Peyer's patch (tissue), 4 donors: ENCODE measurements at regions not wholly inside any gene's neighbourhood (a gene's known extent, or its start where the extent isn't known, plus 50 kb on each side); places are given as distances from the start of the nearest gene placed in this dataset.

Experiments
- DNase-seq, 3 donors: peaks; one replicate each; pipeline ENCODE4 v3.0.0-alpha.2; 2017 to 2019
- H3K27ac ChIP-seq, 4 donors: fragments of 200-600 bp; sonication (generic); one replicate each; pipeline ENCODE4 v1.5.1; 2016 to 2019
- H3K27me3 ChIP-seq, 2 donors: fragments of 200-600 bp; sonication (generic); one replicate each; pipeline ENCODE4 v1.5.1; 2019
- H3K36me3 ChIP-seq, 3 donors: fragments of 200-600 bp; sonication (generic); one replicate each; pipeline ENCODE4 v1.5.1; 2016 to 2019
- H3K4me1 ChIP-seq, 4 donors: fragments of 200-600 bp; sonication (generic); one replicate each; pipeline ENCODE4 v1.5.1; 2016 to 2019
- H3K4me3 ChIP-seq, 4 donors: fragments of 200-600 bp; sonication (generic); 1 replicate in 3 of 4; 2 replicates in 1 of 4; pipeline ENCODE4 v1.5.1; 2016 to 2019; ENCODE audit warnings: mild to moderate bottlenecking in 1 of 4
- H3K9me3 ChIP-seq, 4 donors: fragments of 200-600 bp; sonication (generic); one replicate each; pipeline ENCODE4 v1.5.1; 2016 to 2019; ENCODE audit warnings: mild to moderate bottlenecking in 1 of 4
- POLR2A ChIP-seq, 2 donors: fragments of 450-650 bp; IDR thresholded peaks; one replicate each; pipeline ENCODE4 v1.5.1; 2017; ENCODE audit warnings: antibody characterized with exemption in 2 of 2, mild to moderate bottlenecking in 2 of 2, moderate library complexity in 2 of 2
- TF ChIP-seq, protein P1 (sequence below), 6 experiments: fragments of 450-650 bp in 4 of 6; fragments of 200-600 bp in 2 of 6; sonication (generic) in 1 of 6; IDR thresholded peaks; one replicate each; pipeline ENCODE4 v1.5.1; 2017 to 2019; ENCODE audit warnings: antibody characterized with exemption in 6 of 6, mild to moderate bottlenecking in 3 of 6, moderate library complexity in 1 of 6

DNA sequence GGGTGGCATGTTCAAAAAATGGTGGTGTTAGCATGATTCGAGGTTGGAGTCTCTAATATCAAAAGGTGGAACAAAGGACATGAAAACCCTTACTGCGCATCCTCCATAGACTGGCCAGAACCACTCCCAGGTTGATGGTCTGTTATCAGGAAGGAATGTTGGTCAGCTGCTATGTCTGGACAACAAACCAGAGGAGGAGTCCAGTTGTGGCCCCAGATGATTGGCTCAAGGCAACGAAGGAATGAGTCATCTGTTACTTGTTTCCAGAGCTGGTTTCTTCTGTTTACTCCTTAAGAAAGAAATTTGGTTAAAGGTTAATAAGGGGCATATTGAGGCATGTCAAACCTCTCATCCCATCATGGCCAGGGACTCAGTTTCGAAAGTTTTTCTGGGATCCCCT lies 56.8 kb upstream of the GRIA4 start:
- no peaks in the 10 kb centered on the region for H3K27me3 ChIP-seq
- TF ChIP-seq POLR2A (IDR thresholded peaks at IDR 0.05) = no peak
- TF ChIP-seq, protein P1, sequence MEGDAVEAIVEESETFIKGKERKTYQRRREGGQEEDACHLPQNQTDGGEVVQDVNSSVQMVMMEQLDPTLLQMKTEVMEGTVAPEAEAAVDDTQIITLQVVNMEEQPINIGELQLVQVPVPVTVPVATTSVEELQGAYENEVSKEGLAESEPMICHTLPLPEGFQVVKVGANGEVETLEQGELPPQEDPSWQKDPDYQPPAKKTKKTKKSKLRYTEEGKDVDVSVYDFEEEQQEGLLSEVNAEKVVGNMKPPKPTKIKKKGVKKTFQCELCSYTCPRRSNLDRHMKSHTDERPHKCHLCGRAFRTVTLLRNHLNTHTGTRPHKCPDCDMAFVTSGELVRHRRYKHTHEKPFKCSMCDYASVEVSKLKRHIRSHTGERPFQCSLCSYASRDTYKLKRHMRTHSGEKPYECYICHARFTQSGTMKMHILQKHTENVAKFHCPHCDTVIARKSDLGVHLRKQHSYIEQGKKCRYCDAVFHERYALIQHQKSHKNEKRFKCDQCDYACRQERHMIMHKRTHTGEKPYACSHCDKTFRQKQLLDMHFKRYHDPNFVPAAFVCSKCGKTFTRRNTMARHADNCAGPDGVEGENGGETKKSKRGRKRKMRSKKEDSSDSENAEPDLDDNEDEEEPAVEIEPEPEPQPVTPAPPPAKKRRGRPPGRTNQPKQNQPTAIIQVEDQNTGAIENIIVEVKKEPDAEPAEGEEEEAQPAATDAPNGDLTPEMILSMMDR (IDR thresholded peaks at IDR 0.05) = no peak

DNA sequence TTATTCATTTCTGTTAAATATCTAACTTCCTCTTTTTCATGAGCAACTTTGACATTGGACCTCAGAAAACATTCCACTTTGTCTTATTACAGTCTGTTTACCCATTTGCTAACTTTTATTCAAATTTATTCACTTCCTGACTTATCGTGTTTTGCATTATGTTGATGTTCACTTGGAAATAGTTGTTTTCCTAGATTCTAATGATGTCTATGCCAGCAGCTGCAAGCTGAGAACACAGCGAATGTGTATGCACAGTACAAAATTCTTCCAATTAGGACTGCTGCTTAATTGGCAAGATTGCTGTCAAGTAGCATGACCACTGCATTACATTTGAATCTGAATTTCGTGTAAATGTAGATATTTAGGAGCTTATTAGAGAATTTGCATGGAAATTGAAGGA lies 61.5 kb upstream of the GRIA4 start:
- Histone ChIP-seq H3K9me3 (no peaks in the 10 kb centered on the region), H3K36me3 (no peaks in the 10 kb centered on the region), H3K4me3 (no peak overlapping the region), H3K27ac (no peak overlapping the region), H3K27me3 (peaks cover 0 to 7% of the 10 kb centered on the region in 2 donors), H3K4me1 (no peaks in the 10 kb centered on the region)
- no peak for TF ChIP-seq POLR2A (IDR thresholded peaks at IDR 0.05)
- TF ChIP-seq, protein P1 (IDR thresholded peaks at IDR 0.05) = no peak
- DNase-seq = no peak

More for the DNA sequence above, 56.8 kb upstream of the GRIA4 start:
- no peak for DNase-seq
- Histone ChIP-seq H3K4me1 (no peaks in the 10 kb centered on the region), H3K9me3 (no peaks in the 10 kb centered on the region), H3K4me3 (no peak overlapping the region), H3K27ac (no peak overlapping the region), H3K36me3 (no peaks in the 10 kb centered on the region)

DNA sequence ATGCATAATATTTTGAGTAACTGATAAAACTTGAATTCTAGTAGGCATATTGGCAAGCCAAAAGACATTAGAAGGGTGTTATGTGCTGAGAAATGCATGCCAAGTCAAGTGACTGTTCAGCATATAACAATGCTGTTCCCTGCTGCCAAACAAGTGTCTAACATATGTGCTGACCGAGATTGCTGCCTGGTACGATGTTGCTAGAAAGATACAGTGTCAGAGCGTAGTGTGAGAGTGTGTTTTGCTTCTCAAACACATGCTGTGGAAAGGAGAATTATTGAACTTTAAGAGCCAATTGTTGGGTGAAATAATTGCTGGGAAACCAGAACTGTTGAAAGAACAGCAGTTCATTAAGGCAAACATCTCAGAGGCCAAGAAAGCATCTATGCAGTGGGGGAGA lies 71.3 kb upstream of the GRIA4 start:
- no peaks in the 10 kb centered on the region for H3K9me3 ChIP-seq
- H3K4me1 ChIP-seq = no peaks in the 10 kb centered on the region
- H3K4me3 ChIP-seq = no peak overlapping the region
- no peak overlapping the region for H3K27ac ChIP-seq
- no peaks in the 10 kb centered on the region for H3K27me3 ChIP-seq
- DNase-seq = no peak
- no peak for TF ChIP-seq POLR2A (IDR thresholded peaks at IDR 0.05)
- TF ChIP-seq, protein P1 (IDR thresholded peaks at IDR 0.05) = no peak
- no peaks in the 10 kb centered on the region for H3K36me3 ChIP-seq

DNA sequence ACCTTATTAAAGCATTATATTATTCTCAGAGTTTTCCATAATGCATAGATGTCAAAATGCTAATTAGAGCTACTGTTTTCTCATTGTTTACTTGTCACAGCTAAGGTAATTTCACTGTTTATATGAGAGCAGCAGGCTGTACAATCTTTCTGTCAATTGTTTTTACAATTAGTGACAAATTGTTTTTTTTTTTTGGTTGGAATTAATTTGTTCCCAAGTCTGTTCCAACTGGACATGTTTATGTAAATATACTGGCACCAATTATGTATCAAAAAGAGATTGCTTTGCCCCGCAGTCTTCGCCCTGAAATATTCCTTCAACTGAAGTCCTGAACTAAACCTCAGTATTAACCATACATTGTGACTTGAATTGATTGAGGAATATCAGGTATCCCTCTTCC lies 72.3 kb upstream of the GRIA4 start:
- TF ChIP-seq, protein P1 (IDR thresholded peaks at IDR 0.05) = no peak
- TF ChIP-seq POLR2A (IDR thresholded peaks at IDR 0.05) = no peak
- no peak overlapping the region for H3K27ac ChIP-seq
- H3K4me1 ChIP-seq = no peaks in the 10 kb centered on the region
- no peaks in the 10 kb centered on the region for H3K36me3 ChIP-seq
- no peak for DNase-seq
- no peaks in the 10 kb centered on the region for H3K27me3 ChIP-seq
- H3K4me3 ChIP-seq = no peak overlapping the region
- no peaks in the 10 kb centered on the region for H3K9me3 ChIP-seq

DNA sequence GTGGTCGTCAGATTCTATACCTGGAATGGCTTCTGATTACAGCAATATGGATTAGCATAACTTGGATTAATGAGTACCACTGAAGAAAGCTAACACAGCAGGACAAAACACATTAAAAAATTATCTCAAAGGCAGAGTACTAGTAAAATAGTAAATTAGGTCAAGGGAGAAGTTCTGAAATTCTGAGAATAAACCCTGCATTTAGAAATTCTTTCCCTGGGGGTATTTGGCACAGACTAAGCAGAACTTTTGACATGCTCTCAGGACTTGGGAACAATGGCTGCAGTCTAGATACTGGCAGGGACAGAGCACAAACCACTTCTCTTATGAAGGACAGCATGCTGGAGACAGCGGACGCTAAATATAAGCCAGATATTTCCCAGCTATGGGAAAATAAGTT lies 85.6 kb upstream of the GRIA4 start:
- H3K4me3 ChIP-seq = no peak overlapping the region
- no peaks in the 10 kb centered on the region for H3K27me3 ChIP-seq
- TF ChIP-seq, protein P1 (IDR thresholded peaks at IDR 0.05) = no peak
- TF ChIP-seq POLR2A (IDR thresholded peaks at IDR 0.05) = no peak
- H3K9me3 ChIP-seq = no peaks in the 10 kb centered on the region
- DNase-seq = no peak
- H3K4me1 ChIP-seq = no peaks in the 10 kb centered on the region
- H3K27ac ChIP-seq = no peak overlapping the region
- no peaks in the 10 kb centered on the region for H3K36me3 ChIP-seq

DNA sequence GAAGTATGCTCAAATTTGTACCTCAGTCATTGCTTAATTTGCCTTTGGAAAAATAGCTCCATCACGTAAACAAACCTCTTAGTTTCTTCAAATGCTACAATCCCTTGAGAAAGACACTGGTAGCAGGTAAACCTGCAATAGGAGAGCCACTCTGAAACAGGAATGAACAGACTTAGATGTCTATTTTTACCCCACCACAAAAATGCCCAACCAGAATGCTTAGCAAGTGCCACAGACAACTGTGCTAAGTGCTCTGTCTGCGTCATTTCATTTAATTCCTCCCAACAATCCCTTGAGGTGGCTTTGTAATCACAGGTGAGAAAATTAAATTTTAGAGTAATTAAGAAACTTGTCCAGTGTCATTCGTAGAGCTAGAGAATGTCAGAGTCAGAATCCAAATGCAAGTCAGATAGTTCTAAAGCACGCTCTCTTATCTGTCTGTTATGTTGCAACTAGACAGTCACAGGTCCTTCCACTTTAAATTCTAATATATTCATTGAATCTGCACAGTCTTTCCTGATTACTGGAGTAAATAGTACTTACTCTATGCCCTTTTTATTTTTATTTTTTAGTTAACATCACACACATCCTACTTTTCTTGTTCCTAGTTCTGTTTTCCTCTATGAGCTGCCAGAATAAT lies 89.0 kb upstream of the GRIA4 start:
- no peak for DNase-seq
- H3K36me3 ChIP-seq = no peaks in the 10 kb centered on the region
- no peak overlapping the region for H3K27ac ChIP-seq
- H3K27me3 ChIP-seq = no peaks in the 10 kb centered on the region
- H3K4me1 ChIP-seq = no peaks in the 10 kb centered on the region
- TF ChIP-seq, protein P1 (IDR thresholded peaks at IDR 0.05) = no peak
- no peak for TF ChIP-seq POLR2A (IDR thresholded peaks at IDR 0.05)
- H3K9me3 ChIP-seq = no peaks in the 10 kb centered on the region
- H3K4me3 ChIP-seq = no peak overlapping the region
